HEK293 (cell line): ENCODE measurements at regions not wholly inside any gene's neighbourhood (a gene's known extent, or its start where the extent isn't known, plus 50 kb on each side); places are given as distances from the start of the nearest gene placed in this dataset.

Source experiments
- CTCF ChIA-PET: fragments of 350-600 bp; formaldehyde crosslinking; extraction: SDS; loops from one replicate; lab custom pipeline; 2021; ENCODE audit warnings: antibody characterized with exemption; lab: Yijun Ruan, JAX
- POLR2A ChIA-PET: fragments of 300-600 bp; formaldehyde crosslinking; extraction: SDS; loops from one replicate; lab custom pipeline; 2020; ENCODE audit warnings: antibody characterized with exemption, inconsistent platforms; lab: Yijun Ruan, JAX
- H3K27ac ChIP-seq: fragments of 200-500 bp; sonication (Bioruptor generic); 2 replicates; pipeline ENCODE4 v1.5.1; 2014; ENCODE audit warnings: low read depth, low read length, control low read depth, inconsistent platforms; ENCODE audit errors: extremely low read depth
- H3K36me3 ChIP-seq, 2 experiments: fragments of 200-500 bp in 1 of 2; sonication (Bioruptor generic) in 1 of 2; 1 replicate in 1 of 2; 2 replicates in 1 of 2; pipeline ENCODE4 v1.5.1; 2014 to 2017; ENCODE audit warnings: inconsistent platforms in 2 of 2, low read length in 2 of 2; ENCODE audit not compliant: control insufficient read depth in 2 of 2, insufficient read depth in 1 of 2
- H3K4me1 ChIP-seq: fragments of 200-500 bp; sonication (Bioruptor generic); 2 replicates; pipeline ENCODE4 v1.5.1; 2014; ENCODE audit warnings: mild to moderate bottlenecking, low read length, inconsistent platforms; ENCODE audit not compliant: control insufficient read depth, insufficient read depth
- H3K4me3 ChIP-seq: 2 replicates; pipeline ENCODE4 v1.5.1; 2011; ENCODE audit warnings: low read depth, mild to moderate bottlenecking, control low read depth, low read length, moderate library complexity
- H3K9me3 ChIP-seq: fragments of 200-500 bp; sonication (Bioruptor generic); 2 replicates; pipeline ENCODE4 v1.5.1; 2014; ENCODE audit warnings: low read depth, low read length, inconsistent platforms; ENCODE audit not compliant: control insufficient read depth, insufficient read depth
- GLI2 ChIP-seq: fragments of 450-650 bp; formaldehyde crosslinking; IDR thresholded peaks from 2 replicates; pipeline ENCODE4; 2017; ENCODE audit warnings: missing biosample characterization, missing genetic modification characterization, low read depth, borderline replicate concordance
- OSR2 ChIP-seq: fragments of 450-650 bp; formaldehyde crosslinking; IDR thresholded peaks from 2 replicates; pipeline ENCODE4 v1.5.1; 2016; ENCODE audit warnings: missing biosample characterization, missing genetic modification characterization
- SCRT1 ChIP-seq: fragments of 450-650 bp; formaldehyde crosslinking; IDR thresholded peaks from 2 replicates; pipeline ENCODE4 v1.5.1; 2016; ENCODE audit warnings: missing biosample characterization, missing genetic modification characterization, borderline replicate concordance
- YY2 ChIP-seq: fragments of 450-650 bp; formaldehyde crosslinking; IDR thresholded peaks from 2 replicates; pipeline ENCODE4 v1.5.1; 2016; ENCODE audit warnings: missing biosample characterization, missing genetic modification characterization
- ZEB2 ChIP-seq: fragments of 450-650 bp; formaldehyde crosslinking; IDR thresholded peaks from 2 replicates; pipeline ENCODE4 v1.5.1; 2016; ENCODE audit warnings: missing biosample characterization, missing genetic modification characterization
- ZNF114 ChIP-seq: fragments of 450-650 bp; formaldehyde crosslinking; IDR thresholded peaks from 2 replicates; pipeline ENCODE4 v1.5.0; 2017; ENCODE audit warnings: missing biosample characterization, missing genetic modification characterization
- ZNF146 ChIP-seq: fragments of 450-650 bp; formaldehyde crosslinking; IDR thresholded peaks from 2 replicates; pipeline ENCODE4 v1.5.1; 2016; ENCODE audit warnings: missing biosample characterization, missing genetic modification characterization
- ZNF324 ChIP-seq: fragments of 450-650 bp; formaldehyde crosslinking; IDR thresholded peaks from 2 replicates; pipeline ENCODE4 v1.5.1; 2016; ENCODE audit warnings: missing biosample characterization, missing genetic modification characterization
- ZNF362 ChIP-seq: fragments of 450-650 bp; formaldehyde crosslinking; IDR thresholded peaks from 2 replicates; pipeline ENCODE4 v1.5.1; 2016; ENCODE audit warnings: missing biosample characterization, missing genetic modification characterization
- ZNF529 ChIP-seq: fragments of 450-650 bp; formaldehyde crosslinking; IDR thresholded peaks from 2 replicates; pipeline ENCODE4 v1.5.1; 2017; ENCODE audit warnings: missing genetic modification characterization, missing biosample characterization; ENCODE audit not compliant: insufficient replicate concordance
- ZNF624 ChIP-seq: fragments of 450-650 bp; formaldehyde crosslinking; IDR thresholded peaks from 2 replicates; pipeline ENCODE4 v1.5.1; 2017; ENCODE audit warnings: missing biosample characterization, missing genetic modification characterization
- ZNF639 ChIP-seq: fragments of 450-650 bp; formaldehyde crosslinking; IDR thresholded peaks from 2 replicates; pipeline ENCODE4 v1.5.1; 2016; ENCODE audit warnings: missing biosample characterization, missing genetic modification characterization
- ZNF707 ChIP-seq: fragments of 450-650 bp; formaldehyde crosslinking; IDR thresholded peaks from 2 replicates; pipeline ENCODE4 v1.5.1; 2016; ENCODE audit warnings: missing biosample characterization, missing genetic modification characterization
- TF ChIP-seq, protein P1 (sequence below): fragments of 450-650 bp; formaldehyde crosslinking; IDR thresholded peaks from 2 replicates; pipeline ENCODE4 v1.5.1; 2017; ENCODE audit warnings: missing biosample characterization, mild to moderate bottlenecking, missing genetic modification characterization, moderate library complexity
- TF ChIP-seq, protein P2 (sequence below): fragments of 450-650 bp; formaldehyde crosslinking; IDR thresholded peaks from 2 replicates; pipeline ENCODE4 v1.5.1; 2016; ENCODE audit warnings: missing biosample characterization, missing genetic modification characterization

- ChIA-PET POLR2A (no interaction called here), CTCF (no interaction called here)
- H3K27ac ChIP-seq, result no peak overlapping the region
Measured at GRCh38 chr7:86158111-86158510, 485.6 kb upstream of the GRM3 start.

DNA sequence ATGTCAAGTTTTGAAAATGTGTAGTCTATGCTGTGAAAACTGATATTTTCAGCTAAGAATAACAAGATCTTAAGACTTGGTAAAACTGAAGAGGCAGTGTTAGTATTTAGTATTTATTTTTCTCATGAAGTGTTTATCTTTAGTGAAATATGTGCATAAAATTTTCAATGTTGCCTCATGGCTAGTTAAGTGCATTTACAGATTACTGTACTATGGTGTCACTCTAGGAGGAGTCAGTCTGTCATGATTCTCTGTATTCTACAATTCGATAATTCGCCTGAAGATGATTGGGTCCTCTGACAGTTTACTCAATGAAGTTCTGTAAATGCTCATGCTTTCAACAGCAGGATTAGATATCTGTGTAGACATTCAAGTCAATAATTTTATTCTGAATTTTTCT, 488.1 kb upstream of the GRM3 start:
- TF ChIP-seq ZNF362, result no peak
- TF ChIP-seq, protein P1, sequence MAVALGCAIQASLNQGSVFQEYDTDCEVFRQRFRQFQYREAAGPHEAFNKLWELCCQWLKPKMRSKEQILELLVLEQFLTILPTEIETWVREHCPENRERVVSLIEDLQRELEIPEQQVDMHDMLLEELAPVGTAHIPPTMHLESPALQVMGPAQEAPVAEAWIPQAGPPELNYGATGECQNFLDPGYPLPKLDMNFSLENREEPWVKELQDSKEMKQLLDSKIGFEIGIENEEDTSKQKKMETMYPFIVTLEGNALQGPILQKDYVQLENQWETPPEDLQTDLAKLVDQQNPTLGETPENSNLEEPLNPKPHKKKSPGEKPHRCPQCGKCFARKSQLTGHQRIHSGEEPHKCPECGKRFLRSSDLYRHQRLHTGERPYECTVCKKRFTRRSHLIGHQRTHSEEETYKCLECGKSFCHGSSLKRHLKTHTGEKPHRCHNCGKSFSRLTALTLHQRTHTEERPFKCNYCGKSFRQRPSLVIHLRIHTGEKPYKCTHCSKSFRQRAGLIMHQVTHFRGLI (tag by site-specific recombination), result no peak
- TF ChIP-seq ZEB2 (tag by site-specific recombination), result no peak
- no peak for TF ChIP-seq ZNF114 (tag by site-specific recombination)
- no peak for TF ChIP-seq ZNF639
- TF ChIP-seq SCRT1 (tag by site-specific recombination), result no peak
- TF ChIP-seq ZNF707, result no peak
- no peak for TF ChIP-seq ZNF529 (tag by site-specific recombination)
- no peak for TF ChIP-seq ZNF146 (tag by site-specific recombination)
- no peak for TF ChIP-seq GLI2
- TF ChIP-seq, all 188 proteins: peak for 0
- H3K4me3 ChIP-seq, result no peak overlapping the region
- no peaks in the 10 kb centered on the region for H3K9me3 ChIP-seq
- H3K27ac ChIP-seq, result no peak overlapping the region
- ChIA-PET CTCF (no interaction called here), POLR2A (no interaction called here)
- H3K36me3 ChIP-seq, result no peaks in the 10 kb centered on the region
- no peaks in the 10 kb centered on the region for H3K4me1 ChIP-seq

More at GRCh38 chr7:86158111-86158510, 485.6 kb upstream of the GRM3 start:
- Histone ChIP-seq H3K36me3 (no peaks in the 10 kb centered on the region), H3K4me3 (no peak overlapping the region), H3K9me3 (no peaks in the 10 kb centered on the region), H3K4me1 (no peaks in the 10 kb centered on the region)
- TF ChIP-seq ZNF624 (tag by site-specific recombination) (no peak), OSR2 (tag by site-specific recombination) (no peak)
- TF ChIP-seq, all 188 proteins: peak for 0

- Histone ChIP-seq H3K4me3 (no peak overlapping the region), H3K9me3 (no peaks in the 10 kb centered on the region), H3K4me1 (no peaks in the 10 kb centered on the region), H3K27ac (no peak overlapping the region), H3K36me3 (no peaks in the 10 kb centered on the region)
- ChIA-PET POLR2A (no interaction called here), CTCF (no interaction called here)
- no peak for TF ChIP-seq ZNF324 (tag by site-specific recombination)
- TF ChIP-seq YY2 (tag by site-specific recombination), result no peak
- TF ChIP-seq, protein P2, sequence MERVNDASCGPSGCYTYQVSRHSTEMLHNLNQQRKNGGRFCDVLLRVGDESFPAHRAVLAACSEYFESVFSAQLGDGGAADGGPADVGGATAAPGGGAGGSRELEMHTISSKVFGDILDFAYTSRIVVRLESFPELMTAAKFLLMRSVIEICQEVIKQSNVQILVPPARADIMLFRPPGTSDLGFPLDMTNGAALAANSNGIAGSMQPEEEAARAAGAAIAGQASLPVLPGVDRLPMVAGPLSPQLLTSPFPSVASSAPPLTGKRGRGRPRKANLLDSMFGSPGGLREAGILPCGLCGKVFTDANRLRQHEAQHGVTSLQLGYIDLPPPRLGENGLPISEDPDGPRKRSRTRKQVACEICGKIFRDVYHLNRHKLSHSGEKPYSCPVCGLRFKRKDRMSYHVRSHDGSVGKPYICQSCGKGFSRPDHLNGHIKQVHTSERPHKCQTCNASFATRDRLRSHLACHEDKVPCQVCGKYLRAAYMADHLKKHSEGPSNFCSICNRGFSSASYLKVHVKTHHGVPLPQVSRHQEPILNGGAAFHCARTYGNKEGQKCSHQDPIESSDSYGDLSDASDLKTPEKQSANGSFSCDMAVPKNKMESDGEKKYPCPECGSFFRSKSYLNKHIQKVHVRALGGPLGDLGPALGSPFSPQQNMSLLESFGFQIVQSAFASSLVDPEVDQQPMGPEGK (tag by site-specific recombination), result no peak
Measured at GRCh38 chr7:86152926-86153325, 490.8 kb upstream of the GRM3 start.
